HCT116 (cell line): ENCODE measurements at regions not wholly inside any gene's neighbourhood (a gene's known extent, or its start where the extent isn't known, plus 50 kb on each side); places are given as distances from the start of the nearest gene placed in this dataset.

ENCODE experiments used
- ATAC-seq: fragments of 200-7000 bp; cut with Tn5 transposase; 2 replicates; pipeline ENCODE4 v1.9.1; 2020; ENCODE audit warnings: mild to moderate bottlenecking, moderate library complexity
- BruUV-seq: library from RNA; stranded (reverse); fragments of 400-500 nt; replicated peaks from 2 replicates; lab custom pipeline; 2021; lab: Mats Ljungman, UMichigan
- CTCF ChIA-PET: fragments of 300-600 bp; sonication (Branson Sonifier 250); formaldehyde crosslinking; loops from one replicate; lab custom pipeline; 2021; ENCODE audit warnings: antibody characterized with exemption; lab: Charles Lee
- POLR2A ChIA-PET: fragments of 300-600, 350-600 bp; sonication (Branson Sonifier 250); formaldehyde crosslinking; loops from one replicate; lab custom pipeline; 2021; ENCODE audit warnings: antibody characterized with exemption; lab: Charles Lee
- RAD21 ChIA-PET, 2 experiments: fragments of 300-600 bp; sonication (Branson Sonifier 250); formaldehyde crosslinking; loops; one replicate each; lab custom pipeline; 2023; ENCODE audit warnings: low total read pairs in 2 of 2; ENCODE audit not compliant: uncharacterized antibody in 2 of 2, unreplicated experiment in 2 of 2, low non-redundant PET in 1 of 2; lab: Charles Lee
- DNase-seq: peaks from one replicate; pipeline ENCODE4 v3.0.0-alpha.2; 2010; ENCODE audit warnings: low read depth, low spot score
- H2AFZ ChIP-seq: fragments of 200-600 bp; shearing (Covaris generic), sonication (generic); 2 replicates; pipeline ENCODE4 v1.6.1; 2017; ENCODE audit warnings: low read depth, mixed run types, mixed read lengths, antibody characterized with exemption, low read length; ENCODE audit not compliant: poor library complexity, severe bottlenecking
- H3K27ac ChIP-seq: 2 replicates; pipeline ENCODE4 v1.5.1; 2012; ENCODE audit warnings: low read depth, low read length
- H3K27me3 ChIP-seq: fragments of 200-600 bp; sonication (generic); 2 replicates; pipeline ENCODE4 v1.6.1; 2016; ENCODE audit warnings: mixed run types, low read length, mixed read lengths; ENCODE audit not compliant: insufficient read depth
- H3K36me3 ChIP-seq, 2 experiments: fragments of 200-500 bp in 1 of 2; fragments of 200-600 bp in 1 of 2; sonication (Bioruptor generic) in 1 of 2; sonication (generic) in 1 of 2; 2 replicates each; pipeline versions ENCODE4 v1.5.1 to v1.6.1; 2014 to 2016; ENCODE audit warnings: low read length in 2 of 2, inconsistent platforms in 1 of 2, mixed read lengths in 1 of 2, mixed run types in 1 of 2; ENCODE audit not compliant: insufficient read depth in 2 of 2, control insufficient read depth in 1 of 2
- H3K4me1 ChIP-seq, 2 experiments: fragments of 200-600 bp in 1 of 2; sonication (generic) in 1 of 2; 2 replicates each; pipeline versions ENCODE4 v1.5.1 to v1.6.1; 2012 to 2017; ENCODE audit warnings: low read length in 2 of 2, inconsistent platforms in 1 of 2, mild to moderate bottlenecking in 1 of 2, mixed read lengths in 1 of 2, mixed run types in 1 of 2, moderate library complexity in 1 of 2; ENCODE audit not compliant: insufficient read depth in 2 of 2, control insufficient read depth in 1 of 2
- H3K4me2 ChIP-seq: fragments of 200-600 bp; sonication (generic); 2 replicates; pipeline ENCODE4 v1.6.1; 2017; ENCODE audit warnings: mixed run types, low read length, mixed read lengths
- H3K4me3 ChIP-seq, 2 experiments: fragments of 200-600 bp in 1 of 2; sonication (generic) in 1 of 2; replicated peaks in 1 of 2; 2 replicates each; pipeline ENCODE4 v1.5.1; 2011 to 2016; ENCODE audit warnings: low read length in 2 of 2, control low read depth in 1 of 2, low read depth in 1 of 2, mild to moderate bottlenecking in 1 of 2, mixed read lengths in 1 of 2, mixed run types in 1 of 2
- H3K79me2 ChIP-seq: fragments of 200-600 bp; sonication (generic); 2 replicates; pipeline ENCODE4 v1.6.1; 2017; ENCODE audit warnings: mild to moderate bottlenecking, mixed run types, low read length, moderate library complexity, mixed read lengths; ENCODE audit not compliant: insufficient read depth
- H3K9ac ChIP-seq: fragments of 200-600 bp; sonication (generic); 2 replicates; pipeline ENCODE4 v1.6.1; 2016; ENCODE audit warnings: low read length, mixed read lengths
- H3K9me2 ChIP-seq: fragments of 200-600 bp; sonication (generic), shearing (Covaris generic); 2 replicates; pipeline ENCODE4 v1.6.1; 2017; ENCODE audit warnings: mixed run types, mild to moderate bottlenecking, moderate library complexity; ENCODE audit not compliant: insufficient read depth
- H3K9me3 ChIP-seq, 2 experiments: fragments of 200-500 bp in 1 of 2; fragments of 200-600 bp in 1 of 2; sonication (Bioruptor generic) in 1 of 2; sonication (generic) in 1 of 2; 2 replicates each; pipeline ENCODE4 v1.6.1; 2014 to 2017; ENCODE audit warnings: low read length in 2 of 2, mixed read lengths in 2 of 2, inconsistent platforms in 1 of 2, low read depth in 1 of 2, mild to moderate bottlenecking in 1 of 2, mixed run types in 1 of 2, moderate library complexity in 1 of 2; ENCODE audit not compliant: control insufficient read depth in 1 of 2, insufficient read depth in 1 of 2
- H4K20me1 ChIP-seq: fragments of 200-600 bp; sonication (generic), shearing (Covaris generic); 2 replicates; pipeline ENCODE4 v1.6.1; 2017; ENCODE audit warnings: mixed run types, mild to moderate bottlenecking, moderate library complexity; ENCODE audit not compliant: insufficient read depth
- CTCF ChIP-seq, 3 experiments: fragments of 200-600 bp in 1 of 3; sonication (generic) in 1 of 3; IDR thresholded peaks in 2 of 3; conservative IDR thresholded peaks in 1 of 3; 2 replicates each; pipeline ENCODE4 v1.5.1; 2012 to 2017; ENCODE audit warnings: low read depth in 2 of 3, low read length in 2 of 3, antibody characterized with exemption in 1 of 3, borderline replicate concordance in 1 of 3, control low read depth in 1 of 3, mild to moderate bottlenecking in 1 of 3, mixed read lengths in 1 of 3, mixed run types in 1 of 3, moderate library complexity in 1 of 3; ENCODE audit not compliant: insufficient read depth in 1 of 3
- EGR1 ChIP-seq: IDR thresholded peaks from 2 replicates; pipeline ENCODE4 v1.6.1; 2012; ENCODE audit warnings: low read depth
- ELF1 ChIP-seq: IDR thresholded peaks from 2 replicates; pipeline ENCODE4 v1.6.1; 2012; ENCODE audit warnings: low read depth, borderline replicate concordance
- FOSL1 ChIP-seq: IDR thresholded peaks from 2 replicates; pipeline ENCODE4 v1.6.1; 2012; ENCODE audit warnings: low read depth
- JUND ChIP-seq: IDR thresholded peaks from 2 replicates; pipeline ENCODE4 v1.6.1; 2012
- MAX ChIP-seq: IDR thresholded peaks from 2 replicates; pipeline ENCODE4 v1.6.1; 2012
- SP1 ChIP-seq: IDR thresholded peaks from 2 replicates; pipeline ENCODE4 v1.6.1; 2012; ENCODE audit warnings: low read depth
- SRF ChIP-seq: IDR thresholded peaks from 2 replicates; pipeline ENCODE4 v1.6.1; 2012; ENCODE audit warnings: low read depth
- TCF7L2 ChIP-seq: IDR thresholded peaks from 2 replicates; pipeline ENCODE4 v1.7.0; 2011; ENCODE audit warnings: borderline replicate concordance, inconsistent platforms; ENCODE audit not compliant: insufficient read depth, insufficient read length; ENCODE audit errors: extremely low read depth
- YY1 ChIP-seq: IDR thresholded peaks from 2 replicates; pipeline ENCODE4 v1.6.1; 2011; ENCODE audit warnings: low read length, low read depth, moderate library complexity, mild to moderate bottlenecking; ENCODE audit not compliant: insufficient replicate concordance; ENCODE audit errors: extremely low read depth
- ZFX ChIP-seq: fragments of 450-650 bp; IDR thresholded peaks from 2 replicates; pipeline ENCODE4 v1.6.1; 2017
- intact Hi-C: fragments of 100-400 bp; cut with micrococcal nuclease; formaldehyde crosslinking; loops from 2 replicates; pipeline ENCODE4 v1.10.0; 2022
- TF ChIP-seq, protein P1 (sequence below): IDR thresholded peaks from 2 replicates; pipeline ENCODE4 v1.6.1; 2011; ENCODE audit warnings: mild to moderate bottlenecking, low read length, moderate library complexity; ENCODE audit not compliant: insufficient replicate concordance; ENCODE audit errors: extremely low read depth

GRCh38 chr5:133744960-133745308, 132.6 kb upstream of the FSTL4 start:
- ChIA-PET RAD21 (no interaction called here), CTCF (interaction anchor here (1.7 kb wide), 1 partner anchor 10 kb away, joined by 5 read pairs; no protein-coding TSS in a partner anchor), POLR2A (no interaction called here)
- H3K9ac ChIP-seq = no peak overlapping the region
- no peaks in the 10 kb centered on the region for H3K9me2 ChIP-seq
- H3K4me1 ChIP-seq = no peaks in the 10 kb centered on the region
- TF ChIP-seq SP1 (no peak), SRF (no peak), ZFX (no peak), FOSL1 (no peak), TCF7L2 (no peak), EGR1 (no peak), JUND (no peak), YY1 (no peak), ELF1 (no peak), MAX (no peak), CTCF (IDR thresholded peaks at IDR 0.05 in 2 of 3, conservative IDR thresholded peaks at IDR 0.05 in 1 of 3; ENCODE audit: borderline replicate concordance in 1 of 3, insufficient read depth in 1 of 3, low read depth in 2 of 3, low read length in 2 of 3) (no peak)
- TF ChIP-seq, protein P1, sequence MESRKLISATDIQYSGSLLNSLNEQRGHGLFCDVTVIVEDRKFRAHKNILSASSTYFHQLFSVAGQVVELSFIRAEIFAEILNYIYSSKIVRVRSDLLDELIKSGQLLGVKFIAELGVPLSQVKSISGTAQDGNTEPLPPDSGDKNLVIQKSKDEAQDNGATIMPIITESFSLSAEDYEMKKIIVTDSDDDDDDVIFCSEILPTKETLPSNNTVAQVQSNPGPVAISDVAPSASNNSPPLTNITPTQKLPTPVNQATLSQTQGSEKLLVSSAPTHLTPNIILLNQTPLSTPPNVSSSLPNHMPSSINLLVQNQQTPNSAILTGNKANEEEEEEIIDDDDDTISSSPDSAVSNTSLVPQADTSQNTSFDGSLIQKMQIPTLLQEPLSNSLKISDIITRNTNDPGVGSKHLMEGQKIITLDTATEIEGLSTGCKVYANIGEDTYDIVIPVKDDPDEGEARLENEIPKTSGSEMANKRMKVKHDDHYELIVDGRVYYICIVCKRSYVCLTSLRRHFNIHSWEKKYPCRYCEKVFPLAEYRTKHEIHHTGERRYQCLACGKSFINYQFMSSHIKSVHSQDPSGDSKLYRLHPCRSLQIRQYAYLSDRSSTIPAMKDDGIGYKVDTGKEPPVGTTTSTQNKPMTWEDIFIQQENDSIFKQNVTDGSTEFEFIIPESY = no peak
- no peaks in the 10 kb centered on the region for H3K79me2 ChIP-seq
- H2AFZ ChIP-seq = no peak overlapping the region
- no peak for DNase-seq
- H3K4me3 ChIP-seq = no peak overlapping the region
- H3K9me3 ChIP-seq = no peaks in the 10 kb centered on the region
- no peaks in the 10 kb centered on the region for H4K20me1 ChIP-seq
- no TSS peak for BruUV-seq
- no peaks in the 10 kb centered on the region for H3K27me3 ChIP-seq
- H3K36me3 ChIP-seq = no peaks in the 10 kb centered on the region
- ATAC-seq = no peak
- H3K4me2 ChIP-seq = no peak overlapping the region
- H3K27ac ChIP-seq = no peak overlapping the region
- intact Hi-C loops = no loop called here
